DND-41 (cell line): ENCODE measurements at regions not wholly inside any gene's neighbourhood (a gene's known extent, or its start where the extent isn't known, plus 50 kb on each side); places are given as distances from the start of the nearest gene placed in this dataset.

Experiments
- ATAC-seq: fragments of 200-7000 bp; cut with Tn5 transposase; 3 replicates; pipeline ENCODE4 v1.9.1; 2021; ENCODE audit warnings: low read depth; ENCODE audit not compliant: insufficient read depth
- DNase-seq: peaks from one replicate; pipeline ENCODE4 v3.0.0-alpha.2; 2020
- H2AFZ ChIP-seq: 2 replicates; pipeline ENCODE4 v1.6.0; 2012; ENCODE audit warnings: low read depth, low read length
- H3K27ac ChIP-seq: 2 replicates; pipeline ENCODE4 v1.5.1; 2012; ENCODE audit warnings: low read length, inconsistent platforms
- H3K27me3 ChIP-seq: fragments of 200-600 bp; sonication (generic); 2 replicates; pipeline ENCODE4 v1.6.0; 2012; ENCODE audit warnings: low read length, mild to moderate bottlenecking, inconsistent platforms; ENCODE audit not compliant: insufficient read depth, poor library complexity
- H3K36me3 ChIP-seq: 2 replicates; pipeline ENCODE4 v1.5.1; 2012; ENCODE audit warnings: low read length, inconsistent platforms; ENCODE audit not compliant: insufficient read depth
- H3K4me1 ChIP-seq: 2 replicates; pipeline ENCODE4 v1.5.1; 2012; ENCODE audit warnings: mild to moderate bottlenecking, low read length; ENCODE audit not compliant: insufficient read depth
- H3K4me2 ChIP-seq: 2 replicates; pipeline ENCODE4 v1.6.0; 2012; ENCODE audit warnings: mild to moderate bottlenecking, moderate library complexity, low read length, inconsistent platforms; ENCODE audit not compliant: insufficient read depth
- H3K4me3 ChIP-seq, 2 experiments: fragments of 200-600 bp in 1 of 2; shearing (Covaris generic) in 1 of 2; 2 replicates each; pipeline ENCODE4 v1.5.1; 2012 to 2016; ENCODE audit warnings: inconsistent platforms in 2 of 2, low read length in 2 of 2, mild to moderate bottlenecking in 2 of 2, low read depth in 1 of 2, moderate library complexity in 1 of 2
- H3K79me2 ChIP-seq: 2 replicates; pipeline ENCODE4 v1.6.0; 2012; ENCODE audit warnings: low read length, inconsistent platforms; ENCODE audit not compliant: insufficient read depth
- H3K9ac ChIP-seq: 2 replicates; pipeline ENCODE4 v1.6.0; 2012; ENCODE audit warnings: low read depth, mild to moderate bottlenecking, inconsistent platforms, low read length, moderate library complexity
- H3K9me3 ChIP-seq: 2 replicates; pipeline ENCODE4 v1.5.1; 2012; ENCODE audit warnings: low read length, moderate library complexity, mild to moderate bottlenecking, inconsistent platforms; ENCODE audit not compliant: insufficient read depth, severe bottlenecking
- H4K20me1 ChIP-seq: 2 replicates; pipeline ENCODE4 v1.6.0; 2012; ENCODE audit warnings: low read length; ENCODE audit not compliant: insufficient read depth
- CTCF ChIP-seq: IDR thresholded peaks from 2 replicates; pipeline ENCODE4 v1.5.1; 2012; ENCODE audit warnings: borderline replicate concordance, low read length, moderate library complexity, mild to moderate bottlenecking; ENCODE audit not compliant: poor library complexity, severe bottlenecking; ENCODE audit errors: extremely low read depth
- EZH2 ChIP-seq: IDR thresholded peaks from 3 replicates; pipeline ENCODE4 v1.6.1; 2012; ENCODE audit warnings: borderline replicate concordance, low read depth, mild to moderate bottlenecking, moderate library complexity, low read length, inconsistent platforms; ENCODE audit not compliant: severe bottlenecking

- H4K20me1 ChIP-seq, result no peaks in the 10 kb centered on the region
- ATAC-seq (no peak), DNase-seq (no peak)
- H3K79me2 ChIP-seq, result no peaks in the 10 kb centered on the region
- H3K27me3 ChIP-seq, result no peaks in the 10 kb centered on the region
- H3K9ac ChIP-seq, result no peak overlapping the region
- no peak overlapping the region for H3K27ac ChIP-seq
- no peaks in the 10 kb centered on the region for H3K36me3 ChIP-seq
- no peak overlapping the region for H3K4me3 ChIP-seq
- H3K9me3 ChIP-seq, result no peaks in the 10 kb centered on the region
- no peaks in the 10 kb centered on the region for H3K4me1 ChIP-seq
- no peak overlapping the region for H3K4me2 ChIP-seq
- H2AFZ ChIP-seq, result no peak overlapping the region
- TF ChIP-seq CTCF (no peak), EZH2 (no peak)
Measured at GRCh38 chr7:121810831-121811672, 61.9 kb upstream of the PTPRZ1 start.

GRCh38 chr7:121807078-121807477 lies 65.9 kb upstream of the PTPRZ1 start:
- DNase-seq (no peak), ATAC-seq (no peak)
- Histone ChIP-seq H3K9me3 (no peaks in the 10 kb centered on the region), H4K20me1 (no peaks in the 10 kb centered on the region), H3K79me2 (no peaks in the 10 kb centered on the region), H2AFZ (no peak overlapping the region), H3K4me1 (no peaks in the 10 kb centered on the region), H3K27ac (no peak overlapping the region), H3K27me3 (no peaks in the 10 kb centered on the region), H3K36me3 (no peaks in the 10 kb centered on the region), H3K4me2 (no peak overlapping the region), H3K9ac (no peak overlapping the region), H3K4me3 (no peak overlapping the region)
- TF ChIP-seq EZH2 (no peak), CTCF (no peak)

GRCh38 chr7:121803039-121803438 lies 69.9 kb upstream of the PTPRZ1 start:
- Histone ChIP-seq H3K4me2 (no peak overlapping the region), H3K27me3 (no peaks in the 10 kb centered on the region), H3K9me3 (no peaks in the 10 kb centered on the region), H4K20me1 (no peaks in the 10 kb centered on the region), H3K79me2 (no peaks in the 10 kb centered on the region), H3K4me1 (no peaks in the 10 kb centered on the region), H3K27ac (no peak overlapping the region), H3K9ac (no peak overlapping the region), H3K4me3 (no peak overlapping the region), H2AFZ (no peak overlapping the region), H3K36me3 (no peaks in the 10 kb centered on the region)
- DNase-seq (no peak), ATAC-seq (no peak)
- no peak for TF ChIP-seq CTCF
- no peak for TF ChIP-seq EZH2
